ENCODE measurements at regions not wholly inside any gene's neighbourhood (a gene's known extent, or its start where the extent isn't known, plus 50 kb on each side); places are given as distances from the start of the nearest gene placed in this dataset.

DNA sequence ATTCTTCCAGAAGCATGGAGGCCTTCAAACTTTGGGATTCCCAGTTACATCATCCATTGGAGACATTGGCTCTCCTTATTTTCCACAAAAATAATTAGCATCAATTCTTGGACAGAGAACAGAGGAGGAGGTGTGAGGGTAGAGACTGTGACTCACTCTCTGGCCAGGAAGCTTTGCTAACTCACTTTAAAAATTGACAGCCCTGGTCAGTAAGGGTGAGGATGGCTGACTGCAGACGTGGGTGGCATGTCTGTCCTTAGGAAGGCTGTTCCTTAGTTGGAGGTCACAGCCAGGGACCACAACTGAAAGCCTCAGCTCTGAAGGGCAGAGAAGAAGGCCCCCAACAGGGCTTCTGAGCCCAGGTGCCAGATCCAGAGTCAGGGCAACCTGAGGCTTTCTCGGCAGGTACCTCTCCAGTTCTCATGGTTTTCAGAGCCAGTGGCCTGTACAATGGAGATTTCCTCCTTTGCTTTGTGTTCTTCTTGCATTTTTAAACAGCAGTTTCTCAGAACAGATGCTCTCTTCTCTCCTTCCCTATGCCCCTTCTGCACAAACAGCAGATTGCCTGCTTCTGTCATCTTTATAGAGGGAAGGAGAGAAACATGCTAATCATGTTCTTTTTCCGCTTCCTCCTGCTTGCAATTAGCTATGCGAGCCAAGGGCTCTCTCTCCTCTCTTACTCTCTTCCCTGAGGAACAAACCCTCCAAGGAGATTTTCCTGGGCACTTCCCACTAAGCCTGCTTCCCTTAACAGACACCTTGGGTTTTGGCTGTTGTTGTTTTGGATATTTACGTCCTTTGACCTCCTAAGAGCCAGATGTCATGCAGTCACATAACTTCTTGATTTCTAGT, 92.5 kb upstream of the ZNF366 start:
- Histone ChIP-seq H3K27ac (ENCODE audit: low read depth in 1 of 3, low read length in 2 of 3) (peak overlapping the region in 2 of 3 donors; percentile 34 to 85), H3K36me3 (ENCODE audit: control insufficient read depth in 3 of 3, insufficient read depth in 2 of 3, low read depth in 1 of 3, low read length in 3 of 3) (no peaks in the 10 kb centered on the region), H3K4me1 (ENCODE audit: control insufficient read depth in 3 of 3, insufficient read depth in 2 of 3, low read depth in 1 of 3, low read length in 2 of 3) (peaks cover 0 to 53% (median 8%) of the 10 kb centered on the region in 3 donors), H3K9me3 (ENCODE audit: control insufficient read depth in 2 of 2, insufficient read depth in 1 of 2, low read depth in 1 of 2, low read length in 1 of 2) (peaks cover 0 to 8% of the 10 kb centered on the region in 2 donors), H3K4me3 (ENCODE audit: low read depth in 1 of 3, low read length in 3 of 3) (no peak overlapping the region), H3K27me3 (ENCODE audit: control insufficient read depth in 3 of 3, insufficient read depth in 3 of 3, low read length in 3 of 3) (no peaks in the 10 kb centered on the region)
- DNase-seq (no peak), FAIRE-seq (no peak)
- WGBS, 3 donors: 78 to 93% (median 83%) methylated on average over 5 of the region's 5 CpGs

DNA sequence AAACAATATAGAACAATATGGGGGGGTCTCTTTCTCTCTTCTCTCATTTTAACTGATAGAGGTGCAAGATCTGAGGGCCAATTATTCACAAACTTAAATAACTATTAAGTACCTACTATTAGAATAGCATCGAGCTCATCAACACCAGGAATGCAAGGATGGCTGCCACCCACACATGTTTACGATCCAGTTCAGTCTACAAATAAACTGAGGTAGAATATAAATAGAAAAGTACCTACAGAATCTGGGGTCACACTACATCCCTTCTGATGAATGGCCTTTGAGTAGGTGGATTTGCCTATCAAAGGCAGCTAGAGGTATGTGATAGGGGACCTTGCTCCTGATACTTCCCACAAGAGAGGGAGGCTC, 91.8 kb upstream of the ZNF366 start:
- Histone ChIP-seq H3K9me3 (ENCODE audit: control insufficient read depth in 2 of 2, insufficient read depth in 1 of 2, low read depth in 1 of 2, low read length in 1 of 2) (peaks cover 0 to 8% of the 10 kb centered on the region in 2 donors), H3K4me3 (ENCODE audit: low read depth in 1 of 3, low read length in 3 of 3) (no peak overlapping the region), H3K27me3 (ENCODE audit: control insufficient read depth in 3 of 3, insufficient read depth in 3 of 3, low read length in 3 of 3) (no peaks in the 10 kb centered on the region), H3K4me1 (ENCODE audit: control insufficient read depth in 3 of 3, insufficient read depth in 2 of 3, low read depth in 1 of 3, low read length in 2 of 3) (peaks cover 0 to 53% (median 8%) of the 10 kb centered on the region in 3 donors), H3K36me3 (ENCODE audit: control insufficient read depth in 3 of 3, insufficient read depth in 2 of 3, low read depth in 1 of 3, low read length in 3 of 3) (no peaks in the 10 kb centered on the region), H3K27ac (ENCODE audit: low read depth in 1 of 3, low read length in 2 of 3) (peak overlapping the region in 1 of 3 donors; percentile 85)
- no peak for DNase-seq
- FAIRE-seq: no peak
- 86 to 98% (median 93%) methylated on average over 2 of the region's 2 CpGs for WGBS, 3 donors

DNA sequence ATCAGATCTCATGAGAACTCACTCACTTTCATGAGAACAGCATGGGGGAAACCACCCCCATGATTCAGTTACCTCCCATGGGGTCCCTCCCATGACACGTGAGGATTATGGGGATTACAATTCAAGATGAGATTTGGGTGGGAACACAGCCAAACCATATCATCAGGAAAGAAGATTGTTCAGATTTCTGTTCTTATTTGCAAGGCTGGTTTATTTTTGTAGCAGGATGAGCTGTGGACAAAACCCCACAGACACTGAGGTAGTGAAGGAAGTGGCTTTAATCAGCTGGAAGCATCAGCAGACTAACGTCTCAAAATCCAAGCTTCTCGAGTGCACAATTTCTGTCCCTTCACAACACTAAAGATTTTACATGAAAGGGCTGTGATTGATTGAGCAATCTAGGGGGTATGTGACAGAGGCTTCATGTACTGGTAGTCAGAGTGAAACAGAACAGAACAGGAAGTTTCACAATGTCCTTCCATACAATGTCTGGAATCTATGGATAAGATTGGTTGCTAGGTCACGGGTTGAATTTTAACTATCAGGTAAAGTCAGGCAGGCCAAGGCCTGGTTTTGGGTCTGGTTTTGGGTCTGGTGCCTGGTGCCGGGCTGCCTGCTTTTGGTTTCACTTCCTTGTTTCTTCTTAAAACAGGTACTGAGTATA, 91.3 kb upstream of the ZNF366 start:
- Histone ChIP-seq H3K4me1 (ENCODE audit: control insufficient read depth in 3 of 3, insufficient read depth in 2 of 3, low read depth in 1 of 3, low read length in 2 of 3) (peaks cover 0 to 52% (median 8%) of the 10 kb centered on the region in 3 donors), H3K9me3 (ENCODE audit: control insufficient read depth in 2 of 2, insufficient read depth in 1 of 2, low read depth in 1 of 2, low read length in 1 of 2) (peaks cover 0 to 8% of the 10 kb centered on the region in 2 donors), H3K27me3 (ENCODE audit: control insufficient read depth in 3 of 3, insufficient read depth in 3 of 3, low read length in 3 of 3) (no peaks in the 10 kb centered on the region), H3K36me3 (ENCODE audit: control insufficient read depth in 3 of 3, insufficient read depth in 2 of 3, low read depth in 1 of 3, low read length in 3 of 3) (no peaks in the 10 kb centered on the region), H3K4me3 (ENCODE audit: low read depth in 1 of 3, low read length in 3 of 3) (no peak overlapping the region), H3K27ac (ENCODE audit: low read depth in 1 of 3, low read length in 2 of 3) (peak overlapping the region in 1 of 3 donors; percentile 85)
- WGBS, 3 donors: 67 to 79% (median 76%) methylated on average over 5 of the region's 5 CpGs
- no peak for FAIRE-seq
- peak in 1 of 2 donors; percentile 55 for DNase-seq

DNA sequence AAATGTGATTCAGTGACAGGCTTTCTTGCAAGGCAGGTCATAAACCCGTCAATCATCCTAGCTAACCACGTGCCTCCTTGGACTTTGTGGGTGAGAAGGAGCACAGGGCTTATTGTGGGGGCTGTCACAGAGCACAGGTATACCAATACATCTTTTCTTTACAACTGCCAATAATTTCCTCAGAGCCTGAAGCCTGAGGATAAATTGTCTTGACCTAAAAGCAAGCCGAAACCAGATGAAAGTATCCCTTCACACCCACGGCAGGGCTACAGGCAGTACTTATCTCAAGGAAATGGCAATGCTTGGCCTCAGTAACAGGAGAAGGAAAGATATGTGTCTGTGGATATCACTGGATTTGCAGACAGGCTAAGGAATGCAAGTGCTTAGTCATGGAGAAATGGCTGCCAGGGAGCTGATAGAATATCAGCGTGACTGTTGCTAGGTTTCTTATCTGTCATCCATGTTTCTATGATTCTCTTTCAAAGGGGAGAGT, 90.3 kb upstream of the ZNF366 start:
- Histone ChIP-seq H3K27me3 (ENCODE audit: control insufficient read depth in 3 of 3, insufficient read depth in 3 of 3, low read length in 3 of 3) (no peaks in the 10 kb centered on the region), H3K4me1 (ENCODE audit: control insufficient read depth in 3 of 3, insufficient read depth in 2 of 3, low read depth in 1 of 3, low read length in 2 of 3) (peaks cover 0 to 42% (median 4%) of the 10 kb centered on the region in 3 donors), H3K4me3 (ENCODE audit: low read depth in 1 of 3, low read length in 3 of 3) (no peak overlapping the region), H3K9me3 (ENCODE audit: control insufficient read depth in 2 of 2, insufficient read depth in 1 of 2, low read depth in 1 of 2, low read length in 1 of 2) (peaks cover 0 to 8% of the 10 kb centered on the region in 2 donors), H3K36me3 (ENCODE audit: control insufficient read depth in 3 of 3, insufficient read depth in 2 of 3, low read depth in 1 of 3, low read length in 3 of 3) (no peaks in the 10 kb centered on the region), H3K27ac (ENCODE audit: low read depth in 1 of 3, low read length in 2 of 3) (peak overlapping the region in 1 of 3 donors; percentile 85)
- WGBS, 3 donors: 21 to 44% (median 36%) methylated on average over 5 of the region's 5 CpGs
- FAIRE-seq: no peak
- DNase-seq: peak; percentile 34 to 79

DNA sequence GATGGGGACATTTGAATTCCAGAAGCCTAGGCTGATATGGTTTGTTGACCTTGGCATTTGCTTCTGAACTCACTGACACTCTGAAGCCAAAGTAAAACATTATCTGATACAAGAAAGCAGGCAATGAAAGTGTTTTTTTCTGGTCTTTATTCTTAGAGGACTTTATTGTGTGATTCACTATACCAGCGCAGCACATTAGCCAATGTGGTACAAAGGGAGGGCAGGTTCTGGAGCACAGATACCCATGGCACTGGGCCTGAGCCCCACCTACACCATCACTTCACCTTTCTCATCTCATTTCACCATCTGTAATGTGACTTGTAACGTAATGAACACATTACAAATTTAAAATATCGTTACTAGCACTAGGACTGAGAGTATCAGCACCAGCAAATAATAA, 89.7 kb upstream of the ZNF366 start:
- no peak overlapping the region for H3K4me3 ChIP-seq (ENCODE audit: low read depth in 1 of 3, low read length in 3 of 3)
- FAIRE-seq: no peak
- H3K27me3 ChIP-seq (ENCODE audit: control insufficient read depth in 3 of 3, insufficient read depth in 3 of 3, low read length in 3 of 3): no peaks in the 10 kb centered on the region
- H3K9me3 ChIP-seq (ENCODE audit: control insufficient read depth in 2 of 2, insufficient read depth in 1 of 2, low read depth in 1 of 2, low read length in 1 of 2): peaks cover 0 to 8% of the 10 kb centered on the region in 2 donors
- WGBS, 3 donors: 37 to 68% (median 65%) methylated on average over 3 of the region's 3 CpGs
- H3K27ac ChIP-seq (ENCODE audit: low read depth in 1 of 3, low read length in 2 of 3): peak overlapping the region in 1 of 3 donors; percentile 85
- no peak for DNase-seq
- no peaks in the 10 kb centered on the region for H3K36me3 ChIP-seq (ENCODE audit: control insufficient read depth in 3 of 3, insufficient read depth in 2 of 3, low read depth in 1 of 3, low read length in 3 of 3)
- peaks cover 0 to 38% (median 2%) of the 10 kb centered on the region in 3 donors for H3K4me1 ChIP-seq (ENCODE audit: control insufficient read depth in 3 of 3, insufficient read depth in 2 of 3, low read depth in 1 of 3, low read length in 2 of 3)

DNA sequence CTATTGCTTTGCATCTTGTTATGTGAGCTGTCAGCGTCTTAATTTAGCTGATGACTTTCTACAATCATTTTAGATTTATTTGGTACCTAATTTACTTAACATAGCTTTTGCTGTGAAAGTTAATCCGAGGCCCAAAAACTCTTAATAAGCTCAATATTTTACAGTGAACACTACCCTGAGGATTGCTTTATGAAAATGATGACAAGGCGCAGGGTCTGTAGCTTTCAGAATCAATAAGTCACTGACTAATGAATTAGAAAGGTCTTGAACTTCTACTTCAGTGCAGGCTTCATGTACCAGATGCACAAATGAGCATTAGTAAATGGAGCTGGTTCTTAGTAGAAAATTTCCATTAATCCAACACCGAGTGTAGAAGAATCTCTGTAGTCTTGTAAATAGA, 81.4 kb upstream of the ZNF366 start:
- Histone ChIP-seq H3K36me3 (ENCODE audit: control insufficient read depth in 3 of 3, insufficient read depth in 2 of 3, low read depth in 1 of 3, low read length in 3 of 3) (no peaks in the 10 kb centered on the region), H3K27me3 (ENCODE audit: control insufficient read depth in 3 of 3, insufficient read depth in 3 of 3, low read length in 3 of 3) (no peaks in the 10 kb centered on the region), H3K4me1 (ENCODE audit: control insufficient read depth in 3 of 3, insufficient read depth in 2 of 3, low read depth in 1 of 3, low read length in 2 of 3) (no peaks in the 10 kb centered on the region), H3K4me3 (ENCODE audit: low read depth in 1 of 3, low read length in 3 of 3) (no peak overlapping the region), H3K9me3 (ENCODE audit: control insufficient read depth in 2 of 2, insufficient read depth in 1 of 2, low read depth in 1 of 2, low read length in 1 of 2) (no peaks in the 10 kb centered on the region), H3K27ac (ENCODE audit: low read depth in 1 of 3, low read length in 2 of 3) (no peak overlapping the region)
- WGBS, 3 donors: 81 to 89% (median 85%) methylated on average over 4 of the region's 4 CpGs
- DNase-seq (no peak), FAIRE-seq (no peak)

DNA sequence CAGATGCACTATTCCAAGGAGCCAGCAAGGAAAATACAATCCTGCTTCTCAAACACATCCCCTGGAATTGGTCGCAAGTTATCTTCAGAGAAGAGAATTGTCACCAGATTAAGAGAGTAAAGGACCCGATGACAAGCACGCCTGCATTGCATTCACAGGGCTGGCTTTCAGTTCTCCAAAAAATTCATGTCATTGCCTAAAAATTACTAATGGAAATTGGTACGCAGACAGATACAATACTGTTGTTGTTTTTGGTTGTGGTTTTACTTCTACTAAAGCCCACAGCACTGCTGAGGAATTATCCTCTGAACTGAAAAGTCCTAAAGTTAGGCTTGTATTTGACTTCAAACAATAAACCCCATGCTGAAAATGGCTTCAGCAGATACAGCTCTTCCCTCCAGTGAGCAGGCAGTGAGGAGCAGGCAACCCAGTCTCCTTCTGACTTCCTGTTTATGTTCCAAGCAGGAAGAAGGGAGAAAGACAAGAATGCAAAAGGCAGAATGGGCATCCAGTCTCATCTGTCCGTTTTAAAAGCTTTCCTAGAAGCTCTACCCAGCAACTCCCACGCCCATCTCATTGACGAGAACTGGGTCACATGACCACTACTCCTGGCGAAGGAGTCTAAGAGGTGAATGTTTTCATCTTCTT, 80.6 kb upstream of the ZNF366 start:
- WGBS, 3 donors: 67 to 72% (median 68%) methylated on average over 8 of the region's 8 CpGs
- Histone ChIP-seq H3K27me3 (ENCODE audit: control insufficient read depth in 3 of 3, insufficient read depth in 3 of 3, low read length in 3 of 3) (no peaks in the 10 kb centered on the region), H3K36me3 (ENCODE audit: control insufficient read depth in 3 of 3, insufficient read depth in 2 of 3, low read depth in 1 of 3, low read length in 3 of 3) (no peaks in the 10 kb centered on the region), H3K4me3 (ENCODE audit: low read depth in 1 of 3, low read length in 3 of 3) (no peak overlapping the region), H3K27ac (ENCODE audit: low read depth in 1 of 3, low read length in 2 of 3) (no peak overlapping the region), H3K9me3 (ENCODE audit: control insufficient read depth in 2 of 2, insufficient read depth in 1 of 2, low read depth in 1 of 2, low read length in 1 of 2) (no peaks in the 10 kb centered on the region), H3K4me1 (ENCODE audit: control insufficient read depth in 3 of 3, insufficient read depth in 2 of 3, low read depth in 1 of 3, low read length in 2 of 3) (no peaks in the 10 kb centered on the region)
- FAIRE-seq: no peak
- DNase-seq: no peak

DNA sequence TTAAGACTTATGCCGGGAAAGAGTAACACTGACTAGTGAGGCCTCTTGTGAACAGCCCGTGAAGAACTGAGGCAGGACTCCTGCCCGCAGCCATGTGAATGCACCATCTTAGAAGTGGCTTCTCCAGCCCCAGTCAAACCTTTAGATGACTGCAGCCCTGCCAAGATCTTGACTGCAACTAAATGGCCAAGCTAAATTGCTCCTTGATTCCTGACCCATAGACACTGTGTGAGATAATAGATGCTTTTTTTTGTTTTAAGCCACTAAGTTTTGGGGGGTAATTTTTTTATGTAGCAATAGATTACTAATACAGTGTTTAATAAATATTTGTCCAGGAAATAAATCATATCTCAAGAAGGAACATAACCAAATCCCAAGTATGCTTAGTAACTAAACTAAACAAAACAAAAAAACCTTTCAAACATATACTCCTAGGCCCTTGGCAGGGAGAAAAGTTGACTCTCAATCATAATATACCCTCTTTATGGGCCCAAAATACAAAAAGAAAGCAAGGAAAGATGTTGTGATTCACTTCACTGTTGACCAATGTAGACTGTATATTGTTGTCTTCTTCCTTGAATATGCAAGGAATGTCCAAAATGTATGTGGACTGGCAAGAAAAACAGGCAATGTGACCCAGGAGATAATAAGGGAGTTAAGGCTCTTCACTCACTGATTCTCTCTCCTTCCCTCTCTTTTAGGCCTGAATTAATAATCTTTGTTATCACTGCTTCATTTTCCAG, 79.7 kb upstream of the ZNF366 start:
- no peaks in the 10 kb centered on the region for H3K27me3 ChIP-seq (ENCODE audit: control insufficient read depth in 3 of 3, insufficient read depth in 3 of 3, low read length in 3 of 3)
- no peak overlapping the region for H3K4me3 ChIP-seq (ENCODE audit: low read depth in 1 of 3, low read length in 3 of 3)
- no peaks in the 10 kb centered on the region for H3K36me3 ChIP-seq (ENCODE audit: control insufficient read depth in 3 of 3, insufficient read depth in 2 of 3, low read depth in 1 of 3, low read length in 3 of 3)
- DNase-seq: no peak
- WGBS, 3 donors: 89 to 98% (median 90%) methylated on average over 3 of the region's 3 CpGs
- H3K9me3 ChIP-seq (ENCODE audit: control insufficient read depth in 2 of 2, insufficient read depth in 1 of 2, low read depth in 1 of 2, low read length in 1 of 2): no peaks in the 10 kb centered on the region
- no peak for FAIRE-seq
- H3K4me1 ChIP-seq (ENCODE audit: control insufficient read depth in 3 of 3, insufficient read depth in 2 of 3, low read depth in 1 of 3, low read length in 2 of 3): no peaks in the 10 kb centered on the region
- no peak overlapping the region for H3K27ac ChIP-seq (ENCODE audit: low read depth in 1 of 3, low read length in 2 of 3)
